Stimulated activated CD4-positive, alpha-beta T cell treated with anti-CD3 and anti-CD28 coated beads, TNF-alpha, amount 100 ng/mL, for 1 hour (primary cell): ENCODE measurements at regions not wholly inside any gene's neighbourhood (a gene's known extent, or its start where the extent isn't known, plus 50 kb on each side); places are given as distances from the start of the nearest gene placed in this dataset.

ENCODE experiments used
- DNase-seq, 3 donors: peaks; one replicate each; pipeline ENCODE4 v3.0.0-alpha.2; 2020; ENCODE audit warnings: low read depth in 3 of 3, low spot score in 1 of 3

GRCh38 chr1:22314706-22315105 is 136.9 kb upstream of the ZBTB40 start:
- no peak for DNase-seq

- no peak for DNase-seq
Observed at GRCh38 chr1:22315315-22316078, 136.2 kb upstream of the ZBTB40 start.

GRCh38 chr1:22317231-22317919 is 134.3 kb upstream of the ZBTB40 start:
- DNase-seq = no peak

GRCh38 chr1:22317920-22318243 is 133.8 kb upstream of the ZBTB40 start:
- no peak for DNase-seq

GRCh38 chr1:22318279-22318981 is 133.2 kb upstream of the ZBTB40 start:
- DNase-seq = no peak

- DNase-seq = no peak
Observed at GRCh38 chr1:22319608-22320007, 132.0 kb upstream of the ZBTB40 start.

GRCh38 chr1:22320587-22321344 is 130.9 kb upstream of the ZBTB40 start:
- DNase-seq = no peak

- no peak for DNase-seq
Observed at GRCh38 chr1:22321917-22322316, 129.7 kb upstream of the ZBTB40 start.

- DNase-seq = no peak
Observed at GRCh38 chr1:22323141-22323845, 128.4 kb upstream of the ZBTB40 start.

GRCh38 chr1:22323846-22324504 is 127.7 kb upstream of the ZBTB40 start:
- no peak for DNase-seq

GRCh38 chr1:22325531-22326371 is 125.9 kb upstream of the ZBTB40 start:
- DNase-seq = no peak

GRCh38 chr1:22326372-22326915 is 125.2 kb upstream of the ZBTB40 start:
- DNase-seq = no peak

GRCh38 chr1:22326931-22327330 is 124.7 kb upstream of the ZBTB40 start:
- DNase-seq = no peak

GRCh38 chr1:22327411-22327810 is 124.2 kb upstream of the ZBTB40 start:
- no peak for DNase-seq

GRCh38 chr1:22328331-22329147 is 123.1 kb upstream of the ZBTB40 start:
- DNase-seq = no peak

GRCh38 chr1:22329148-22329515 is 122.5 kb upstream of the ZBTB40 start:
- no peak for DNase-seq

GRCh38 chr1:22330092-22330759 is 121.4 kb upstream of the ZBTB40 start:
- DNase-seq = no peak

GRCh38 chr1:22330760-22331119 is 120.9 kb upstream of the ZBTB40 start:
- DNase-seq = no peak
